ENCODE measurements at regions not wholly inside any gene's neighbourhood (a gene's known extent, or its start where the extent isn't known, plus 50 kb on each side); places are given as distances from the start of the nearest gene placed in this dataset.

DNA sequence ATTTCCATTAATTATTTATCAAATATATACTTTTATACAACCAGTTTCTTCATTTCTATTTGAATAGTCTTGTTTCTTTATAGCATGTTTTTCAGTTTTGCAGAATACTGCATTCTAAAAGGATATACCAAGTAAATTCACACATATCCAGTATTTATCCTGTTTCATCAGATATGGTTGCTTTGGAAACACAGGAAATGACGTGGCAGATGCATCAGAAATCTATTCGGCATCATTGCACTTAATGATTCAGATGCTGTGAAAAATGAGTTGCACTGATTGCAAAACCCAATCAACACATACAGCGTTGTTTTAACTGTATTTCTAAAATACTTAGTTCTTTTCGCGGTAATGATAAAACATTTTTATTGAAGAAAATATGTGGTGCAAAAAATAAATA, 594.9 kb downstream of the CDH26 start:
- H3K36me3 ChIP-seq (ENCODE audit: control insufficient read depth, insufficient read depth, low read length) = no peaks in the 10 kb centered on the region
- no TSS peak for BruUV-seq (replicated peaks)
- no peaks in the 10 kb centered on the region for H3K4me1 ChIP-seq (ENCODE audit: control insufficient read depth, insufficient read depth, low read length)
- no peaks in the 10 kb centered on the region for H3K9me3 ChIP-seq (ENCODE audit: control insufficient read depth, insufficient read depth, low read depth, low read length)
- H3K27ac ChIP-seq (ENCODE audit: low read length) = no peak overlapping the region
- no peak for DNase-seq (ENCODE audit: low read depth, low spot score)
- ChIA-PET CTCF (no interaction called here), POLR2A (no interaction called here)
- TF ChIP-seq POLR2AphosphoS5 (IDR thresholded peaks at IDR 0.05; ENCODE audit: low read depth, low read length) (no peak), CTCF (IDR thresholded peaks at IDR 0.05) (no peak), TCF7L2 (IDR thresholded peaks at IDR 0.05; ENCODE audit: low read depth, low read length) (no peak), SIN3A (IDR thresholded peaks at IDR 0.05; ENCODE audit: borderline replicate concordance, insufficient read depth, low read depth, low read length) (no peak)
- TF ChIP-seq, protein P1, sequence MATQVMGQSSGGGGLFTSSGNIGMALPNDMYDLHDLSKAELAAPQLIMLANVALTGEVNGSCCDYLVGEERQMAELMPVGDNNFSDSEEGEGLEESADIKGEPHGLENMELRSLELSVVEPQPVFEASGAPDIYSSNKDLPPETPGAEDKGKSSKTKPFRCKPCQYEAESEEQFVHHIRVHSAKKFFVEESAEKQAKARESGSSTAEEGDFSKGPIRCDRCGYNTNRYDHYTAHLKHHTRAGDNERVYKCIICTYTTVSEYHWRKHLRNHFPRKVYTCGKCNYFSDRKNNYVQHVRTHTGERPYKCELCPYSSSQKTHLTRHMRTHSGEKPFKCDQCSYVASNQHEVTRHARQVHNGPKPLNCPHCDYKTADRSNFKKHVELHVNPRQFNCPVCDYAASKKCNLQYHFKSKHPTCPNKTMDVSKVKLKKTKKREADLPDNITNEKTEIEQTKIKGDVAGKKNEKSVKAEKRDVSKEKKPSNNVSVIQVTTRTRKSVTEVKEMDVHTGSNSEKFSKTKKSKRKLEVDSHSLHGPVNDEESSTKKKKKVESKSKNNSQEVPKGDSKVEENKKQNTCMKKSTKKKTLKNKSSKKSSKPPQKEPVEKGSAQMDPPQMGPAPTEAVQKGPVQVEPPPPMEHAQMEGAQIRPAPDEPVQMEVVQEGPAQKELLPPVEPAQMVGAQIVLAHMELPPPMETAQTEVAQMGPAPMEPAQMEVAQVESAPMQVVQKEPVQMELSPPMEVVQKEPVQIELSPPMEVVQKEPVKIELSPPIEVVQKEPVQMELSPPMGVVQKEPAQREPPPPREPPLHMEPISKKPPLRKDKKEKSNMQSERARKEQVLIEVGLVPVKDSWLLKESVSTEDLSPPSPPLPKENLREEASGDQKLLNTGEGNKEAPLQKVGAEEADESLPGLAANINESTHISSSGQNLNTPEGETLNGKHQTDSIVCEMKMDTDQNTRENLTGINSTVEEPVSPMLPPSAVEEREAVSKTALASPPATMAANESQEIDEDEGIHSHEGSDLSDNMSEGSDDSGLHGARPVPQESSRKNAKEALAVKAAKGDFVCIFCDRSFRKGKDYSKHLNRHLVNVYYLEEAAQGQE (IDR thresholded peaks at IDR 0.05; ENCODE audit: insufficient read depth in 1 of 2, low read depth in 2 of 2, low read length in 1 of 2) = no peak
- in situ Hi-C loops (cut with HindIII; ENCODE audit: low pct_unique_long_range_greater_than_20kb, low sequenced_read_pairs) = no loop called here
- intact Hi-C loops (cut with micrococcal nuclease; ENCODE audit: unreplicated experiment) = no loop called here
- no peak for ATAC-seq
- no peaks in the 10 kb centered on the region; the same call in 1 of the 2 replicates for H3K27me3 ChIP-seq (ENCODE audit: control insufficient read depth, insufficient read depth, low read length)
- H3K4me3 ChIP-seq (ENCODE audit: low read depth in 2 of 2, low read length in 2 of 2) = no peak overlapping the region

DNA sequence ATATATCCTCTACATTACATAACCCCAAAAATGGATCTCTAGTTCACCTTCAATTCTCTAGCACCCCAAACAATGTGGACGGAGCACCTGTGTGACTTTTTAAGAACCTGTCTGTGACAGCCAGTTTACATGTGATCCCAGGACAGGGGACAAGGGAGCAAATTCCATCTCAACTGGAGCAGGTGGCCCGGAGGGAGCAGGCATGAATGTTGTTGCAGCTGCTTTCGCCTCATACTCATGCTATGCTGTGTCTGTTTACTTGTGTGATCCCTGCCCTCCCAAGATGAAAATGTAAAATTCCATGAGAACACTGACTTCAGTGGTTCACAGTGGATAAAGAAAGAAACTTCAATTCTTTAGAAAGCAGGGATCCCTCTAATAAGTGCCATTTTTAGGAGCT, 600.3 kb downstream of the CDH26 start:
- no peak overlapping the region for H3K27ac ChIP-seq (ENCODE audit: low read length)
- TF ChIP-seq, protein P1 (IDR thresholded peaks at IDR 0.05; ENCODE audit: insufficient read depth in 1 of 2, low read depth in 2 of 2, low read length in 1 of 2) = no peak
- TF ChIP-seq TCF7L2 (IDR thresholded peaks at IDR 0.05; ENCODE audit: low read depth, low read length) (no peak), SIN3A (IDR thresholded peaks at IDR 0.05; ENCODE audit: borderline replicate concordance, insufficient read depth, low read depth, low read length) (no peak), POLR2AphosphoS5 (IDR thresholded peaks at IDR 0.05; ENCODE audit: low read depth, low read length) (no peak), CTCF (IDR thresholded peaks at IDR 0.05) (no peak)
- CTCF ChIA-PET = no interaction called here
- DNase-seq (ENCODE audit: low read depth, low spot score) (no peak), ATAC-seq (no peak)
- POLR2A ChIA-PET = no interaction called here
- H3K4me1 ChIP-seq (ENCODE audit: control insufficient read depth, insufficient read depth, low read length) = no peaks in the 10 kb centered on the region
- no peak overlapping the region for H3K4me3 ChIP-seq (ENCODE audit: low read depth in 2 of 2, low read length in 2 of 2)
- in situ Hi-C loops (cut with HindIII; ENCODE audit: low pct_unique_long_range_greater_than_20kb, low sequenced_read_pairs) (no loop called here), intact Hi-C loops (cut with micrococcal nuclease; ENCODE audit: unreplicated experiment) (no loop called here)
- H3K36me3 ChIP-seq (ENCODE audit: control insufficient read depth, insufficient read depth, low read length) = no peaks in the 10 kb centered on the region
- no peaks in the 10 kb centered on the region for H3K9me3 ChIP-seq (ENCODE audit: control insufficient read depth, insufficient read depth, low read depth, low read length)
- peaks cover 6% of the 10 kb centered on the region for H3K27me3 ChIP-seq (ENCODE audit: control insufficient read depth, insufficient read depth, low read length)
- BruUV-seq (replicated peaks) = no TSS peak

All from Panc1 (cell line).